Activated B cell treated with CpG ODN at 0.5 μM for 24 hours (primary cell): ENCODE measurements at regions not wholly inside any gene's neighbourhood (a gene's known extent, or its start where the extent isn't known, plus 50 kb on each side); places are given as distances from the start of the nearest gene placed in this dataset.
"Not testable (repeated sequence)": the region's sequence is repeated elsewhere in the genome, so short reads cannot be mapped to it uniquely, and the experiment has no call there.

ENCODE experiments used
- ATAC-seq: fragments of 200-7000 bp; cut with Tn5 transposase; one replicate; pipeline ENCODE4 v1.10.0; 2021; ENCODE audit warnings: low read depth, mild to moderate bottlenecking, moderate library complexity
- CTCF ChIA-PET: fragments of 350-600 bp; sonication (Branson Sonifier 250); formaldehyde crosslinking; loops from one replicate; lab custom pipeline; 2021; ENCODE audit warnings: antibody characterized with exemption; lab: Charles Lee
- POLR2A ChIA-PET: fragments of 350-600 bp; sonication (Branson Sonifier 250); formaldehyde crosslinking; loops from one replicate; lab custom pipeline; 2021; ENCODE audit warnings: antibody characterized with exemption; lab: Charles Lee
- DNase-seq: peaks from one replicate; pipeline ENCODE4 v3.0.0; 2022
- H3K27ac Mint-ChIP-seq: one replicate; pipeline ENCODE4 v1.8.0; 2020; ENCODE audit warnings: mixed read lengths
- H3K27me3 Mint-ChIP-seq: one replicate; pipeline ENCODE4 v1.8.0; 2021; ENCODE audit warnings: mixed read lengths
- H3K36me3 Mint-ChIP-seq: one replicate; pipeline ENCODE4 v1.8.0; 2021; ENCODE audit warnings: low read depth, mixed read lengths
- H3K4me1 Mint-ChIP-seq: one replicate; pipeline ENCODE4 v1.8.0; 2021; ENCODE audit warnings: mixed read lengths
- H3K4me3 Mint-ChIP-seq: one replicate; pipeline ENCODE4 v1.8.0; 2020; ENCODE audit warnings: mild to moderate bottlenecking, mixed read lengths
- H3K9me3 Mint-ChIP-seq: one replicate; pipeline ENCODE4 v1.8.0; 2020; ENCODE audit warnings: mixed read lengths
- CTCF ChIP-seq: fragments of 200-600 bp; IDR thresholded peaks from one replicate; pipeline ENCODE4 v1.8.0; 2022; ENCODE audit warnings: antibody characterized with exemption, mild to moderate bottlenecking
- intact Hi-C: fragments of 100-400 bp; cut with micrococcal nuclease; formaldehyde crosslinking; loops from one replicate; pipeline ENCODE4 v1.15.1; 2024

- no peaks in the 10 kb centered on the region for H3K4me1 Mint-ChIP-seq
- peaks cover 8% of the 10 kb centered on the region for H3K27me3 Mint-ChIP-seq
- DNase-seq (no peak), ATAC-seq (no peak)
- ChIA-PET POLR2A (no interaction called here), CTCF (no interaction called here)
- H3K9me3 Mint-ChIP-seq: no peaks in the 10 kb centered on the region
- TF ChIP-seq CTCF: no peak
- H3K27ac Mint-ChIP-seq: no peak overlapping the region
- no peak overlapping the region for H3K4me3 Mint-ChIP-seq
- intact Hi-C loops: no loop called here
- H3K36me3 Mint-ChIP-seq: no peaks in the 10 kb centered on the region
These were observed 158.5 kb upstream of the SH3BP4 start for GRCh38 chr2:234793212-234793785.

GRCh38 chr2:234792621-234793022 lies 159.2 kb upstream of the SH3BP4 start:
- CTCF ChIA-PET: no interaction called here

GRCh38 chr2:234792096-234792495 lies 159.7 kb upstream of the SH3BP4 start:
- H3K4me1 Mint-ChIP-seq, H3K27ac Mint-ChIP-seq, ATAC-seq, DNase-seq, H3K36me3 Mint-ChIP-seq, CTCF ChIA-PET, H3K9me3 Mint-ChIP-seq, intact Hi-C loops, H3K4me3 Mint-ChIP-seq, POLR2A ChIA-PET, H3K27me3 Mint-ChIP-seq: not testable (repeated sequence)

More at GRCh38 chr2:234792621-234793022, 159.2 kb upstream of the SH3BP4 start:
- H3K27ac Mint-ChIP-seq: no peak overlapping the region
- H3K36me3 Mint-ChIP-seq: no peaks in the 10 kb centered on the region
- no peak for ATAC-seq
- H3K9me3 Mint-ChIP-seq: no peaks in the 10 kb centered on the region
- intact Hi-C loops: no loop called here
- POLR2A ChIA-PET: no interaction called here
- H3K4me3 Mint-ChIP-seq: no peak overlapping the region
- peaks cover 8% of the 10 kb centered on the region for H3K27me3 Mint-ChIP-seq
- no peak for TF ChIP-seq CTCF
- no peaks in the 10 kb centered on the region for H3K4me1 Mint-ChIP-seq
- no peak for DNase-seq

- Mint-ChIP-seq H3K9me3 (no peaks in the 10 kb centered on the region), H3K36me3 (no peaks in the 10 kb centered on the region), H3K4me1 (no peaks in the 10 kb centered on the region), H3K27me3 (peaks cover 8% of the 10 kb centered on the region), H3K4me3 (no peak overlapping the region), H3K27ac (no peak overlapping the region)
- DNase-seq (no peak), ATAC-seq (no peak)
- no peak for TF ChIP-seq CTCF
- intact Hi-C loops: no loop called here
- POLR2A ChIA-PET: no interaction called here
- CTCF ChIA-PET: no interaction called here
These were observed 161.4 kb upstream of the SH3BP4 start for GRCh38 chr2:234790380-234790779.

DNA sequence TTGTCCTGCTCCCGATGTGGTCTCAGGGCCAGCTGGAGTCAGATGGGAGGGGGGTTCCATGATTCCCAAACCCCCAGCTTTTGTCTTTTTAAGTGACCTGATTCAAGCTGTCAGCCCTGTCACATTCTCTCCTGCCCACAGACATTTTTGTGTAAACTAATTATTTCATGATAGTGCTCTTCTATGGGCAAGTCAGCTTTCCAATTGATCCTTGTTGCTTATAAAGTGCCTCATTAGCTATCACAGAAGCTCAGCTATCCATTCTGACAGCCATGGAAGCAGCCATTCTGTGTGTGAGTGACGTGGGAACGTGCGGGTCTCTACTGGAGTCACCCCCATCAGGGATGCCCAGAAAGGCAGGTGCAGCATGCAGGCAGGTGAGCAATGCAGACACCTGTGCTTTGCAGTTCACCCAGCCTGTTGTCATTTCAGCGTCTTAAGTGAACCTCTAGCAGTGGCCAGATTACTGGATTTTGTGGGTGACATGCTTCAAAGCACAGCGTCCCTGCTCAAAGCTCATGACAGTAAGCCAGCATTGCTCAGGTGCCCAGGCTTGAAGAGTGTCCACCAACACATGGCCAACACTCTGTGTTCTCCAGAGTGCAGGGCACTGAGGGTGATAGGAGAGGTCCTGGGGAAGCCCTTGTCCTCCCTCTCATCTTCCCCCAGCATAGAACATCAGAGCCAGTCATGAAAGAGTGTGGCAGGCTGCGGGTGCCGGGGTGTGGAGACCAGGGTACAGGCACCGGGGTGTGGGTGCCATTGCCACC lies 162.1 kb upstream of the SH3BP4 start:
- no peak for ATAC-seq
- CTCF ChIA-PET: no interaction called here
- Mint-ChIP-seq H3K36me3 (no peaks in the 10 kb centered on the region), H3K27ac (no peak overlapping the region), H3K27me3 (peaks cover 8% of the 10 kb centered on the region), H3K4me1 (no peaks in the 10 kb centered on the region), H3K9me3 (no peaks in the 10 kb centered on the region), H3K4me3 (no peak overlapping the region)
- no peak for TF ChIP-seq CTCF
- POLR2A ChIA-PET: no interaction called here
- no peak for DNase-seq
- intact Hi-C loops: no loop called here
